ENCODE measurements at regions not wholly inside any gene's neighbourhood (a gene's known extent, or its start where the extent isn't known, plus 50 kb on each side); places are given as distances from the start of the nearest gene placed in this dataset.

DNA sequence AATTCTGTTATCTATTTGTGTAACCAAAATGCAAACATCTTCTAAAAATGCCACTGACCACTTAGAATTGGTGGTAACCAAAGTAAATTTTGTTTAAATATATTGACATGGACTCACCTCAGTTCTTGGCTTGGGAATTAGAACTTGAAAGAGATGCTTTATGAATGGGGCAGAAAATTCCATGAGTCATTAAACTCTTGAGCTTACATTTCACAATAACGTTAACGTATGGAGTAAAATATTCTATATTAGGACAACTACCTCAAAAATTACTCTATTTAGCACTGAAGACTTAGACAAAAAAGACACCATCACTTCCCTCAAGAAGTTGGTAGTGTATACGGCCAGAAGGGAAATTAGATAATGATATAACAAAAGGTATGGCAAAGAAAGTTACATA lies 752.2 kb upstream of the MARCKS start:
- DNase-seq: no peak

DNA sequence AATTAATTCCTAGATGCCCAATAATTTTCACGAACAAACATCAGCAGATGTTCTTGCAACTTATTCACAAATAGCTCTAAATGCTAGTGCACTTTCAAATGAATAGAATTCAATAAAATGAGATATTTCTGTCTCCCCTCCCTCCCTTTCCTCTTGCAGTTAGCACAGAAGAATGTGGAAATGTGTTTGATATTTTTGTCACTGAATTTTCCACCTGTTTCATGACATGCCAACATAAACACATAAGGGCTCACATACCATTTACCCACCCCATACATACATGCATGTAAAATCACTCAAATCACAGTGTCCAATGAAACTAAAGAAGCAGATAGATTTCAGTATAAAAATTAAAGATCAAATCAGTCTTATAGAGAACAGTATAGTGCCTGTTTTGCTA lies 746.9 kb upstream of the MARCKS start:
- no peak for DNase-seq

DNA sequence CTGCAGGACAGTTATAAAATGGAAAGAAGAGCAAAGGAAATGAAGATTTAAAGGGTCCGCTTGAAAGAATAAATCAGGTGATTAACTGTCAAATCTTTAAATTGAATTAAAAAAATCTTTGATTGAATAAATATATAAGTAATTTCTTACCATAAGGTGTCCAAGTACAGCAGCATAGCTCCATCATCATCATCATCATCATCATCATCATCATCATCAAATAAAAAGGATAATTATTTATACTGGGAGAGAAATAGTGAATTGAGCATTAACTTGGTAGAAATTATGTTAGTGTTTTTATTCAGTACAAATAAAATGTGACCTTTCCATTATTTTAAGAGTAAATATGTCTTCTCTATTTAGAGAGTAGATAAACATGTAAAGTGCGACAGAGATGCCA lies 745.6 kb upstream of the MARCKS start:
- DNase-seq: no peak

DNA sequence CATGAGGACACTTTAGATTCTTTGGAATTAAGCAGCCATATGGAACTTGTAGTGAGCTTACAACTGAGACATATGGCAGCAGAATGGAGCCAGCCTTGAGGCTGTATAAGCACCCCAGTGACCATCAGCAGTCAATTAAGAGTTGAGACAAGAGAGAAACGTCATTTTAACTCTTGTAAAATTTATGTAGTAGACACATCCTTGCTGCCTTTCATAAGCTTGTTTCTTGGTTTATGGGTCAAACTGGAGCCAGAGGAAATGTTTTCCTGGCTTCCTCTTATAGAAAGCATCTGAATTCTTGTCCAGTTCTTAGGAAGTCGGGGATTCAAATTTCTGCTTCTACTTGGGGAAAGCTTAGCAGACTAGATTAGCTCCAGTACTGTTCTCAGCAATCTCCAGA lies 745.1 kb upstream of the MARCKS start:
- no peak for DNase-seq

DNA sequence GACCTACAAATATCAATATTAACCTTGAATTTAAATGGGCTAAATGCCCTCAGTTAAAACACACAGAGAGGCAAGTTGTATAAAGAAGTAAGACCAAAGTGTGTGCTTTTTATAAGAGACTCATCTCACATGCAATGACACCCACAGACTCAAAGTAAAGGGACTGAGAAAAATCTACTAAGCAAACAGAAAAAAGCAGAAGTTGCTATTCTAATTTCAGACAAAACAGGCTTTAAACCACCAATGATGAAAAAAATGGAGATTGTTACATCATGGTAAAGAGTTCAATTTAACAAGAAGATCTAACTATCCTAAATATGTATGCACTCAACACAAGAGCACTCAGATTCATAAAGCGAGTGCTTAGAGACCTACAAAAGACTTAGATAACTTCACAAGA lies 741.9 kb upstream of the MARCKS start:
- no peak for DNase-seq

DNA sequence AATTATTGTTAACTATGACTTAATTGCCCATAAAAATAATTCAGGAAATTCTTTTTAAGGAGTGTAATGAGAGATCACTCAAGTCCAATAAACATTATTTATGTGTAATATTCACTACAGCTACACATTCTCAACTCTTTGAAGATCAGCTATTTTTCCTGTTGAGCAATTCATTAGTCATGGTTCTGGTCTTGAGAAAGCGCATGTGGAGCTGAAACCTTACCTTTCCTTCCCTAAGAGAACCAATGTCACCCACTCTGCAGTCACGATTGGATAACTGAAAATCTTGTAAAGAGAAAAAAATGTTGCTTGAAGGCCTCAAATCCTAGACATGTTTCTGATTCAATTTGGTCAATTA lies 736.9 kb upstream of the MARCKS start:
- DNase-seq: no peak

DNA sequence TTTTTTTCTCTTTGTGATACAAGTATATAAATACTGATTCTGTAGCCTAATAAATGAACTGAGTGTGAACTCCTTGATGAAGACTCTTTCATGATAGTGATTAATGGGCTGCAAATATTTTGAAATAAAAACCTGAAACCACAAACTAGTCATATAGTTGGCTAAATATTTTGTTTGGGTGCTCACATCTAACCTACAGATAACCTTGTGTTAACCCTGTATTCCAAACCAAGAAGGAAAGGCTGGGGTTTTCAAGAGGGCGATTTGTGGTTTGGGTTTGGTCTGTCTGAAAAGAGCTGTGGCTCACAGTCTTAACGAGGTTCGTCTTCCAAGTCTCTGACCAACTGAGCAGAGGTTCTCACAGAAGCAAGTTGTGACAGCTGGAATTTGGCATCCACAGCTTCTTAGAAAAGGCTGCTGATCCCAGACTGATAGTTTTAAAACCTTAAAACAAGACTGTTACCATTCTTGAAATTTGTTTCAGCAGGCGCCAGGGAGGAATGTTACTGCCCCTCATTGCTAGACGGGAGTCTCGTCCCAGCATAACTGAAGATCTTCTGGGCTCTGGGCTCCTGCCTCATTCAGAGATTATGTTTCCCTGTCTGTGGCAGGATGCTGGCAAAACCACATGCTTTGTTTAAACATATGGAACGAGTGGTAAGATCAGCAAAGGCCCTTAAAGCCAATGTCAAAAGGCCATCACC lies 736.4 kb upstream of the MARCKS start:
- no peak for DNase-seq

DNA sequence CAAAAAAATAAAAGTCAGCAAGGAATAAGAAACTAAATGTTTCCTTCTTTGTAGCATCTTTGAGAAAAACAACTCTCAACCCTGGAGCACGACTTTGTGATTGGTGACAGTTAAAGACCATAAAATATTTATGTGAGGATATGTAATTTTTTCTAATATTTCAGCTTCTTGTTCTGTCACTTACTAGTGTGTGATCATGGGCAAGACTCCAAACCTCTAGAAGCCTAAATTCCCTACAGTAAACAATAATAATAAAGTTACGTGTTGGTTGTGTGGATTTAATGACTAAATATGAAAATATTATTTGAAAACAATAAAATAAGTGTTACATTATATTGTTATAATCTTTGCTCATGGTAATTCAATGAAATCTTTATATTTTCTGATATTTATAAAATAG lies 735.6 kb upstream of the MARCKS start:
- DNase-seq: no peak

DNA sequence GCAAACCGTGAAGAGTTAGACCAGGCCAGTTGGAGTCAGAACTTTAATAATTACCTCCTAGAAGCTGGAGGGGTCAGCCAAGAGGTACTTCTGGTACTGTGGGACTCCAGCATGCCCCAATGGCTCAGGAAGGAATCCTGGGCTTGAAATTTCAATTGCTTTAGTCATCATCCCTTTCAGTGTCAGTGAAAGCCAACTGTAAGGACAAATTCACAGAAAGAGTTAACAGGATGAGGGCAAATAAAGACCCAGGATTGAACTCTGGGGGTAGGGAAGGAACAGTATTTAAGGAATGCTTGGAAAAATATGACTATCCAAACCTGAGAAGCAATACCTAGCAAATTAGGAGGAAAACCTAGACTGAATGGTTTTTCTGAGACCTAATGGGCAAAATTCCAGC lies 735.1 kb upstream of the MARCKS start:
- no peak for DNase-seq

DNA sequence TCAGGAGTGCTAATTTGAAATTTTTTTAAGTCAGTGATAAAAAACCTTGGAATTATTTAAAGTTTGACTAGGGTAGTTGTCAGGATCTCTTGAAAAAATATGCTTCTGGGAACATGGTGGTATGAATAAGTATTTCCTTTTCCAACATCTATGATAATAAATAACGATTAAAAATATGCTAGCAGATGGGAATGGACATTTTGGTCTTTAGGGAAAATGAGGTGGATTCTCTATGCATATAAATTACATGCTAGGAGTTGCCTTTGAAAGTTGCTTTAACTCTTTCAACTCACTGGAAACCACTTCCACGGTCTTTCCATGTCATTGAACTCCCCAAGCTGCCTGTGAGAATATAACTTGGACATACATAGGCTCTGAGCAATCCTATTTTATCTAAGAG lies 731.5 kb upstream of the MARCKS start:
- no peak for DNase-seq

DNA sequence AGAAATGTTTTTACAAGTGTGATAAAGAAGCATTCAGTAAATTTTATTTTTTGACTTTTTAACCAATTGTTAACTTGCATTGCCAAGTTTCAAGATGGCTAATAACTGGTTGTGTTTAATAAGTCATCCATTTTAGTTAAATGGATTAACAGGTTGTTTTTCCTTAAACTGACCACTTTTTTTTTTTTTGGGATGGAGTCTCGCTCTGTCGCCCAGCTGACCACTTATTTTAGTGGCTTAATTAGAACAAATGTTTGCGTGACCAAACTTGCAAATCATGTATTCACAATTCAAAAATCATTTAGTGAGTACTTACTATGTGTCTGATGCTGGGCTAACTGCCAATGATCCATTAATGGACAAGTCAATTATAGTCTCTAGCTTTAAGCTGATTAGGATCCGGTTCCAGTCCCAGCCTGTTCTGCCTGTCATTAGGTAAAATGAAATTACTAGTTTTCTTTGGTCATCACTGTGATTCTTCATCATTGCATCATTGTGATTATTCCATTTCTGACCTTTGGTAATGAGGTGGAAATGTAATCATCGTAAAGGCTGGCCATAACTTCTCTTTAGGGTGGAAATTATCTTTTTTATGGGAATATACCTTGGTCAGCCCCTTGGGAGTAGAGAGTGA lies 729.2 kb upstream of the MARCKS start:
- no peak for DNase-seq

DNA sequence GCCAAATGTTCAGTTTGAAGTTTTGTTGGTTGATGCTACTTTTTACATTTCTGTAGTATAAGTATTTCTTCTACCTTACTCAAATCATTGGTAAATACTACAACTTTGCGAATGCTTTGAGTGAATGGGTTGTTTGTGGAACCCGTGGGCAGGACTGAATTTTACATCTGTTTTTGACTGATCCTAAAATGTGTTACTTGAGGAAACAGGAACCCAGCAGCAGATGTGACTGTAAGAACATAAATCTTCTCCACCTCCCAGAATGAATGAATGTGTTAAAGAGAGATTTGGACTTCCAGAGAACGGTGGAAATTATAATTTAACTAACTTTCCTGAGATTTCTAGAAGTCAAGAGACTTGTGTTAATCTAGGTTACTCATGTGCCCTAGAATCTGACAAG lies 728.5 kb upstream of the MARCKS start:
- DNase-seq: no peak

DNA sequence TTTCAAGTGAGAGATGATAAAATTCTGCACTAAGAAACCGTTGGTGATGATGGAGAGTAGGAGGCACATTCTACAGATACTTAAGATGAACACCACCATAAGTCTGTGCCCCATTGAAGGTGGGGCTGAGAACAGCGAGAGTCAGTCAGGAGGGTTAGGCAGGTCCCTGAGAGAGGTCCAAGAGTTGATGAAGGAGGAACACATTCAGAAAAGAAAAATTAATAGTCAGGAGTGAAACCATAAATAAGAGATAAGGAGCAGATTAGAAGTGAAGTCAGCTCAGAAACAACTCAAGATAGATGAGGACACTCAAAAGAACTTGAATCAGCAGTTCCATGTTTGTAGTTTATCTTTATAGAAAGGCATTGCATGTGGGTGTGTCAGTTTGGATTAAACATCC lies 727.2 kb upstream of the MARCKS start:
- DNase-seq: no peak

DNA sequence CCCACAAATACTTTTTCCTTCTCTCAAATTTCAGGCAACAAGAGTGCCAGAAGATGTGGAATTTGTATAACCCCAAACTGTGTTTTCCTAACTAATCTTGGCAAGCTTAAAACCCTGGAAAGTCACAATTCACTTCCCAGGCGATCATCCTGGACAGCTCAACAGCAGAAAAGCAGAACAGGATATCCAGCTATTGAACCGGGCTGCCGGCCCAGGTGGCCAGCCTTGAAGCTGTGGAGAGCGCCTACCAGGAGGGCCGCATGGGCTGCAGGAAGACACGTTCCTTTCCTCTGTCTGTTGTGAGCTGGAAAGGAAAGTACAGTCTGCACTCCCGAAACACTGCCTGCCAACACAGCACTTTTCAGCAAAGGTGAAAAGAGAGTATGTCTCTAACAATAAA lies 719.7 kb upstream of the MARCKS start:
- peak in 3 of 14 donors; percentile 5 to 20 (median 12) for DNase-seq

DNA sequence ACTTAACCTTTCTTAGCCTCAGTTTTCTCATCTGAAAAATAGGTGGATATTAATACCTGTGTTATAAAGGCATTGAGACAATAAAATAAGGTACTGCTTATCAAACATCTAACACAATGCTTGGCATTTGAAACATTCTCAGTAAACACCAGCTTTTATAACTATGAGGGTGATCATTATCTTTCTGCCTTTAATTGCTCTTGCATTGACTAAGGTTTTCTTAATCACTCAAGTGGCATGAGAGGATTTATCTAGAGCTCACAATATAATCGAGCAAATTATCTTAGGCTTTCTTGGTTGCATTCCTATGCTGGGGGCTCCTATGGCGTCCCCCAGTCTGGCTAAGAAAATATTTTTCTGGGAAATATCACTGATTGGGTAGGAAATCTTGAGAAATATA lies 716.4 kb upstream of the MARCKS start:
- DNase-seq: no peak

DNA sequence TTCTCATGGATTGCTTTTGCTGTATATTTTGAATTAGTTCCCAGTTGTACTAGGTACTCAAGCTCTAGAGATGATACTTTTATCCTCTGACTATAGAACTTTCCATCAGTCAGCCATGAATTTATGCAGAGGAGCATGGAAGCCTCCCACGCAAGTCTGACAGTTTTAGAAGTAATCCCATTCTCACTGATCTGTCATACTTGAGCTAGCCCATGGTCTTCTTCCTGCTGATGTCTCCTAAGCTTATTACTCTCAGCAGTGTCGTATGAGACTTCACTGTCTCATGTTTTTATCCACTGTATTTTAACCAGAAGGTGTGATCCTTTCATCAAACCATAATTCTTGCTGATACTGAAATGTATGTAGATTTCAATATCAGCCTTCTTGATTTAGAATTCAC lies 715.2 kb upstream of the MARCKS start:
- DNase-seq: no peak

DNA sequence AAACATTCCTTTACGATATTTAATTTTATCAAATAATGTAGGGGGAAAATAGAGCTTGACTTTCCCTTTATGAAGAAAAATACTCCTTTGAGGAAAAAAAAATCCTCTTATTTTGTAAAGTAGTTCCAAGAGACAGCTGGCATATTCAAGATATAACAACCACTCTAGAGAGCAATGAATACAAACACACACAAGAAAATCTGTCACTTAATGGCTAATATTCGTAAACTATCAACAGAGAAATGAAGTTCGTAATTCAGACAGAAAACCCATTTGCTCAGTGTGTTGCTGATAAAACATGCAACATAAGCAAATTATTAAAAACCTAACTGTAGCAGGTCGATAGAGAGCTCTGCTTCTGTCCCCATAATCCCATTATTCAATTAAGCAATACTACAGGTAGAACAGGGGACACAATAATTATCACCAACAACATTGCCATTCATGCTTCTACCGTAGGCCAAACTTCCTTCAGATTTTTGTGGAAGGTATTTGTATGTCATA lies 714.4 kb upstream of the MARCKS start:
- DNase-seq: no peak

DNA sequence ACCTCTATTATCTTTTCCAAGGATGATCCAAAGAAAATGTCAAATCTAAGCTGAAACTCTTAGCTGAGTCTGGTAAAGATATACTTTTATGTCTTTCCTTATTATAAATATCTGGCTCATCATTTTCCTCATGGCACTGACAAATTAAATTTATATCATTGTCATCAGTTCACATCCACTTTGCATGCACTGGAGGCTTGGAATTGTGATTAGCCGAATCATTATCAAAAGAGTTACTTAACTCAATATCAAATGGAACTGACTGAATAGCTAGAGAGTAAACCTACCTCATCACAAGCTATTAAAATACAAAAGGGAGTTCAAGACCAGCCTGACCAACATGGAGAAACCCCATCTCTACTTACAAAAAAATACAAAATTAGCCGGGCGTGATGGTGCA lies 713.9 kb upstream of the MARCKS start:
- no peak for DNase-seq

DNA sequence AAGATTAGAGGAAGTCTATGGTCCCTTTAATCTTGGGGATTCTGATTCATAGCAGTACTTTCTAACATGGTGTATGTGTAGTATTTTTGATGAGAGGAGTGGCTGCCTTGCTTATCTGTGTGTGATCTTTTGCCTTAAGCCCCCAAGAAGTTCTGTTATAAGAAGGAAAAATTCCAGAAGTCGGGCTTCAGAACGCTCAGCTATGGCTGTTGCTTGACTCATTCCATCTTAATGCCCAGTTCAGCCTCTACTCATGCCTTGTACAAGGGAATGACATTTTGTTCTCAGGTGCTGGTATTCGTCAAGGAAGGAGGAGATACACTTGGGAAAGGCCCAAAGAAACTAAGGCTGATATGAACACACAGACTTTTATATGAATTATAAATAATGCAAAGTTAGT lies 713.0 kb upstream of the MARCKS start:
- DNase-seq: no peak

DNA sequence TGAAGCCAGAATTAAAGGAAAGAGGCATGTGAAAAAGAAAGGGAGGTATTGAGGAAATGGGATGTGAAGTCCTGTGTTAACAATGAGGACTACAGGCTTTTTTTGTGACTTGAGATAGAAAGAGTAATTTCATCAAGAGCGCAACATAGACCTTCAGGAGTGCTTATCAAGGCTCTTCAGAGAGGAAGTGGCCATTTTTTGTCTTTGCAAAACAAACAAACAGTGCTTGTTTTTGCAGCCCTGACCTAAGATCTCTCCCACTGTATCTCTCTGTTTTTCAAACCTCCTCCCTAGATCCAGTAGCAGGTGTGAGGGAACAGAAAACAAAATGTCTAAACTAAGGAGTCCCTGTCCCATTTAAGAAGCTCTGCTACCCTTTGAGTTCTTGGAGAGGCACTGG lies 710.3 kb upstream of the MARCKS start:
- no peak for DNase-seq

DNA sequence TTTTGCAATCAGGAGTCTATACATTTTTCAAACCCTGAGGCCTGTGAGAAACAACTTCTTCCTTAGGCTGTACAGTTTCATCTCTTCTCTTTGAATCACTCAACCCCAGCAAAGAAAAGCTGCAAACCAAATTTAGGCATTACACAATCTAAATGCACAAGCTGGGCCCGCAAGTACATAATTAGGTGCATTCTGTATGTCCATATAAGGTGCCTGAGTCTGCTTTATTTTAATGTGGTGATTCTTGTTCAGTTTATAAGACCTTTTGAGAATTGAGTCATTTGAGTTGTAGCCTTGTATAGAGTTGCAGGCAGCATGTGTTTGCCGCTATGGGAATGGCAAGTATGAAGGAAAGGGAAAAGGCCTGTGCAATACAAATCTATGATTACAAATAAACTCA lies 709.6 kb upstream of the MARCKS start:
- DNase-seq: no peak

DNA sequence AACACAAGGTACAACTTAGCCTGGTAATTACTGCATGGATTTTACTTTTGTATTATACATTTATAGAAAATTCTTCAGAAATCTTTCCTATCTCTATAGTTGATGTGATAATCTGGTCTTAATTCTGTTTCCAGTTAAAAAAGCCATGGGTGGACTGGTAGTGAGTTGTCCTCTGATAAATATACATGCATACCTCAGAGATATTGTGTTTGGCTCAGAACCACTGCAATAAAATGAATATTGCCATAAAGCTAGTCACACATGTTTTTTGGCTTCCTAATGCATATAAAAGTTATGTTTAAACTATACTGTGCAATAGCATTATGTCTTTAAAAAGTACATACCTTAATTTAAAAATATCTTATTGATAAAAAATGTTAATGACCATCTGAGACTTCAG lies 708.6 kb upstream of the MARCKS start:
- DNase-seq: no peak

DNA sequence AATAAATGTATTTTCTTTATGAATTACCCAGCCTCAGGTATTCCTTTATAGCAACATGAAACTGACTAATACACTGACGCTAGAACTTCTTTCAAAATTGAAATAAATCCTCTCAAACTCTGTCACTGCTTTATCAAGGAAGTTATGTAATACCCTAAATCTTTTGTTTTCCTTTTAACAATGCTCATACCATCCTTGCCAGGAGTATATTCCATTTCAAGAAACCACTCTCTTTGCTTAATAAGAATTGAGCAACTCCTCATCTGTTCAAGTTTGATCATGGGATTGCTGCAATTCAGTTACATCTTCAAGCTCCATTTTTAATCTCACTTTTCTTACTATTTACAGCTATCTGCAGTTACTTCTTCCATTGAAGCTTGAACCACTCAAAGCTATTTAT lies 707.6 kb upstream of the MARCKS start:
- no peak for DNase-seq

DNA sequence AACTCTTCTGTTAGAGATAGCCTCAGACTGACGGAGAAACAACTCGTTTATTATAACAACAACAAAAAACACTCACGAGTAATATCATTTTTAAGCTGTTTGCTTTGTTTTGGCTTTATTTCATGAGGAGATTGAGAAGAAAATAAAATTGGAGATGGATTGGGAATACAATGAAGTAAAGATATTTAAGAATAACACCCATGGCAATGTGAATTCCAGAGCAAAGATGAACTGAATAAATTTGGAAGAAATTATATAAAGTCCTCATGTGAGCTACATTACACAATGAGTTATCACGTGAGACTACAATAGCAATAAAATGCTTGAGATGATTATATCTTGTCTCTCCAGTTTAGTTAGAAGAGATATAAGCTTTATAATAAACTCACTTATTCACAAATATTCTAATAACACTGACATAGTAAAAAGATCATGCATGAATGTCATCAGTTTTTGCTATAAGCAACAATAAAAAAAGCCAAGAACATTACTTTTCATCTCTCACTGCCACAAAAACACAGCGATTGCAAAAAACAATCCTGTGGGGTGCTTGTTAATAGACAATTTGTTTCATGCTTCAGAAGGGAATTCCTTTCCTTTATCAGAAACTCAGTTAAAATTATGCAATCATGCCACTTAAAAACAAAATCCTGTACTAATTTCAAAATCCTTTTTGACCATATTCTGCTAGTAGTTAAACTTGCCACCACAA lies 696.7 kb upstream of the MARCKS start:
- no peak for DNase-seq

All from C1 segment of cervical spinal cord (tissue), 14 donors.